ENCODE measurements at regions not wholly inside any gene's neighbourhood (a gene's known extent, or its start where the extent isn't known, plus 50 kb on each side); places are given as distances from the start of the nearest gene placed in this dataset.

- TF ChIP-seq CTCF (IDR thresholded peaks at IDR 0.05; ENCODE audit: low read depth, low read length) (peak; percentile 54), MYC (IDR thresholded peaks at IDR 0.05; ENCODE audit: low read depth, low read length) (no peak), POLR2A (IDR thresholded peaks at IDR 0.05; ENCODE audit: extremely low read depth, insufficient read length) (no peak), MAX (IDR thresholded peaks at IDR 0.05; ENCODE audit: low read depth, low read length) (no peak)
These were observed 99.5 kb upstream of the STK39 start for GRCh38 chr2:168346725-168347477.
